HG02610 (cell line): ENCODE measurements at regions not wholly inside any gene's neighbourhood (a gene's known extent, or its start where the extent isn't known, plus 50 kb on each side); places are given as distances from the start of the nearest gene placed in this dataset.
"Not testable (repeated sequence)": the region's sequence is repeated elsewhere in the genome, so short reads cannot be mapped to it uniquely, and the experiment has no call there.

Experiments
- ATAC-seq: cut with Tn5 transposase; IDR thresholded peaks from one replicate; pipeline ENCODE4 v1.9.1; 2021; ENCODE audit warnings: mild to moderate bottlenecking, moderate library complexity; ENCODE audit not compliant: unreplicated experiment

DNA sequence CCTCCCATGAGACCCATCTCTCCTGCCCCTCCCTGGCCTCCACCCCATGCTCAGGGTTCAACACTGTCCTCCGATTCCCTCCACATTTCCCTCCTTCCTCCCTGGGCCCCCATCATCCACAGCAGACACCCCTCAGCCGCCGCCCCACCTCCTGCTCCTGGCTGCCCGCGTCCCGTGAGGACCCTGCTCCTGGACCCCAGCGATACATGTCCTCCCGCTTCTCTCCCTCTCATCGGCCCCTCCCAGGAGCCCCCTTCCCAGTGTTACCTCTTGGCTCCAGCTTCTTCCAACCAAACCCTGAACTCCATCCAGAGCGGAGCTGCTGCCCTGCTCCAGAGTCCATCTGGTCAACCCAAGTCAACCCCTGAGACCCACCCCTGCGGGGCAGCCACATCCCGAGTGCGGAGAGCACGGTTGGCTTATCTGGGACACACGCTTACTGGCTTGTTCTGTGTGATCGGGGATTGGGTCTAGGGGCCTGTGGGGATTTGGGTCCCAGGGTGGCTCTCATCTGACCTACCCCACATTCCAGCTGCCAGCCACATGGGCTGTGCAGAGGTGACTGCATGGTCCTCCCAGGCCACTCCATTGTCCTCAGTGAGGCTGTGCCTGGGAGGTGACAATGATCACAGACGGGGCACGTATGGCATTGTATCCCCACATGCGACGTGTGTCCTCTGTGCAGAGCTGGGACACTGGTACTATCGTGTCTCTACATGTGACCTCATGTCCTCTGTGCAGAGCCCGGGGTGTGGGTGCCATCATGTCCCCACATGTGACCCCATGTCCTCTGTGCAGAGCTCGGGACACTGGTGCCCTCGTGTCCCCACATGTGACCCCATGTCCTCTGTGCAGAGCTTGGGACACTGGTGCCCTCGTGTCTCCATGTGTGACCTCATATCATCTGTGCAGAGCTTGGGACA lies 333.6 kb downstream of the ADGRD1 start:
- ATAC-seq, result no peak

- ATAC-seq, result no peak
These were observed 334.4 kb downstream of the ADGRD1 start for GRCh38 chr12:131287938-131288764.

- not testable (repeated sequence) for ATAC-seq
These were observed 335.3 kb downstream of the ADGRD1 start for GRCh38 chr12:131288765-131289695.

- not testable (repeated sequence) for ATAC-seq
These were observed 336.1 kb downstream of the ADGRD1 start for GRCh38 chr12:131289807-131290206.

GRCh38 chr12:131290255-131290959 lies 336.7 kb downstream of the ADGRD1 start:
- no peak for ATAC-seq

DNA sequence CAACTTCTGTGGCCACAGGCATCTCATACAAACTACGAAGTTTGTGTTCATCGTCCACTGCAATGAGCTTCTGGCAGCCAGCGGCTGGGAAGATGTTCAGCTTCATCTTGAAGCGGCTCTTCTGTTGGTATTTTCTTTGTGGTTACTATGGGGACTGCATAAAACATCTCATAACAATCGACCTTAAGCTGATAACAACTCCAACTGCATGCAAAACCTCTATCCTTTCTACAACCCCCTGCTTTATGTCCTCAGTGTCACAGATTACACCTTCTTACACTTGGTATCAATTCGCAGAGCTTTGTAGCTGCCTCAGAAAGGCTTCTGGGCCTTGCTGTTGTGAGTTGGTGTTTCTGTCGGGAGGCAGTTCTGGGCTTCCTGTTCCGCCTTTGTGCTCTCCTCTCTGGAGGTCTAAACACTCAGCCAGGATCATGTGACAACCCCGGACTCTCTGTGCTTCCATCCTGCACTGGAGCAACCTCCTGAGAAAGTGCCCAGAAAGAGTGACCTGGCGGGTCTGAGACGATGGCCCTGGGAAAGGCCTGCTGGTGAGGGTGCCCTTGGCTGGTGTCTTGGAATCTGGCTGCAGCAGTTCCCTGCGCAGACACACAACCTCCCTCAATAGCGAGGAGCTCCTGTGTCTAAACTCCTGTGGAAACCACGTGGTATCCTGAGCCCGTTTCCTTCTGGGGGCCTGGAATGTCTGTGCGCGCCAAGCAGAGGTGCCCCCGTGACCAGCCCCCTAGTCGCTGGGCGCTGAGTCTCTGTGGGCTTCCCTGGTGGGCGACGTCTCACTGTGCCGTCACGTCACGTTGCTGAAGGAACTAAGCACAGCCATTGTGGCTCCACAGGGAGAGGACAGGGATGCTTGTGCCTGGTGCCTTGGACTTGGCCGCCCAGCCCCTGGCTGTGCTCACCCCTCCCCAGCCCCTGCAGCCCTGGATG lies 339.6 kb downstream of the ADGRD1 start:
- ATAC-seq, result not testable (repeated sequence)

DNA sequence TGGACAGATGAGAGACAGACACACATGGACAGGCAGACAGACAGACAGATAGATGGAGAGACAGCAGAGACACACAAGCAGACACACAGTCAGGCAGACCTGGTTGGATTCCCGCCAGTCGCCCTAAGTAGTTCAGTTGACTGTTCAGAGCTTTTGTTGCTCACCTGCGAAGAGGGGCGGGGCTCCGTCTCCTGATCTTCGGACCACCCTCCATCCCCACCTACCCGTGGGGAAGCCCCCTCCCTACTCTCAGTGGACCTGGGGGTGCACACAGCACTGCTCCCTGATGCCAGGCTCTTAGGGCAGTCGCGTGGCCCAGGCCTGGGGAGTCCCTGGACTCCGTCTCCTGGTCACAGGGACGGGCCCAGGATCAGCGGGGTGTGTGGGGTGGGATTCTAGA lies 341.0 kb downstream of the ADGRD1 start:
- ATAC-seq, result not testable (repeated sequence)

- not testable (repeated sequence) for ATAC-seq
These were observed 341.4 kb downstream of the ADGRD1 start for GRCh38 chr12:131295117-131295516.

- ATAC-seq, result not testable (repeated sequence)
These were observed 341.9 kb downstream of the ADGRD1 start for GRCh38 chr12:131295559-131295958.

DNA sequence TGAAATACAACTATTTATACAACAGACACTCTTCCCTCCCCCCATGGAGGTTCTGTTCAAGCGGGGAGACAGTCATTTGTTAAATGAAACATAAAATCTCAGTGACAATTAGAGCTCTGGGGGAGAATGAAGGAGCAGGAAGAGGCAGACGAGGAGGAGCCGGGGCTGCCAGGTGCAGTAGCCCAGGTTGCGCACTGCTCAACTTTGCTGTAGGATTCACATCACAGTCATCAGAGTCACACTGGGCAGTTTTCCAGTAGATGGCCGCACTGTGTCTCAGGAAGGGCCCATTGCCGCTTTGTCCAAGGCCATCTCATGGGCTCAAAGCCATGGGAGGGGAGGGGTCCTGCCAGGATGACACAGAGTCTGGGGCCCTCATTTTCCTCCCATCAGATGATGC lies 342.4 kb downstream of the ADGRD1 start:
- not testable (repeated sequence) for ATAC-seq

DNA sequence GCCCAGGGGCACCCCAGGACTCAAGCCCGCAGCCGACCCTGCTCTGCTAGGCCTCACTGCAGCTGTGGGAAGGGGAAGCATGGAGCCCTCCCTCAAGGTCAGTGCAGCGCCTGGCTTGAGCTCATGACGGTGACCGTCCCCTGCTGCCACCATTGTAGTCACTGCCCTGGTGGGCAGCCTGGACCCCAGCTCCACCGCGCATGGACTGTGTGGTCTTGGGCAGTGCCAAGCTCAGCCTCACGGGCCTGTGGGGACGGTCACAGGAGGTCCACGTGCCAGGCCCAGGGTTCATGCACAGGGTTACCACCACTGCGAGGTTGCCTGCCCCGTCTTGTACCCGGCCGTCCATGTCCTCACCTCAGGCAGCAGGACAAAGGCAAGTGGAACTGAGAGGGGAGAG lies 342.9 kb downstream of the ADGRD1 start:
- not testable (repeated sequence) for ATAC-seq

DNA sequence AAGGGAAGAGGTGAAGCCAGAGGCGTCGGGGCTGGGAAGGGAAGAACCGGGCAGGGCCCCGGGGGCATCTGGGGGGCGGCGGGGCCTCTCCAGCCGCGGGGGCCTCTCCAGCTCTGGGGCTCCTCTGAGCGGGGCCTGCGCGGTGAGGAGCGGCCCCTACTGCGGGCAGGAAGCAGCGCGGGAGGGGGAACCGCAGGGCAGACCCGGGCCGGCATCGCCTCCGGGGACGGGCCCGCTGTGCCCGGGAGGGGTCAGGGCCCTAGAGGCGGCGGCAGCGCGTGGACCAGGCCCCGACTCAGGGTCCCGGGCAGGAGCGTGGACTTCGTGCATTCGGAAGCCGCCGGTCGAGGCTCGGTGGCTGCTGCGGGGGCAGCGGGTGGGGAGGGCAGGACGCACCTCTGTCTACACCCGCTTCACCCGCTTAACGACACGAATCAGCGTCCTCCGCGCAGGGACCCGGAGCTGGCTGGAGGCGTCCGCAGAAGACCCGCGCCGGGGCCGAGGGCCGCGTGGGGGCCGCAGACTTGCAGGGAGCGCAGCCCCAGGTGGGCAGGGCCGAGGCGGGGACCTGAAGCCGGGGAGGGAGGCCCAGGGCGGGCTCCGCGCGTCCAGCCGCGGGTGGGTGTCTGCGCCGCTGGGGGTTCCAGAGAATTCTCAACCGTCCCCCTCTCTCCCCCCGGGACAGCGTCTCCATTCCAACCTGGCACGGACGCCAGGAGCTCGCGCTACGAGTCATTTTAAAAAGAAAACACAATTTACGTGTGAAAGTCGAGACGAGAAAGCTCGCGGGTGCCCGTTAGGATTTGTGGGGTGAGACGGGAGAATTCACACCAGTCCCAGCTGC lies 345.0 kb downstream of the ADGRD1 start:
- not testable (repeated sequence) for ATAC-seq

DNA sequence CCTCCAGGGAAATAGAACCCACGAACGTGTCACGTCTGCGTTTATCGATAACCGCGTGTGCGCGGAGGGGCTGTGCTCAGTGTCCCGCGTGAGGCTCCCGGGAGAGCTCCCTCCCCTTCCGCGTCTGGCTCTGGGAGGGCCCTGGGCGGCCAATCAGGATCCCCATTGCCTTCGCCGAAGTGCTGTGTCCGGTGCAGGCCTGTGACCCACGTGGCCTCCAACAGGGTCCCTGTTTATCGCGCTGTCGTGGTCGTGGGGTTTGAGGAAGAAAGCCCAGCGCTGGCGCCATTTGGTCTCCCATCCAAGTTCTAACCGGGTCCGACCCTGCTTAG lies 345.6 kb downstream of the ADGRD1 start:
- ATAC-seq, result not testable (repeated sequence)

- ATAC-seq, result not testable (repeated sequence)
These were observed 349.9 kb downstream of the ADGRD1 start for GRCh38 chr12:131303576-131303975.

- ATAC-seq, result not testable (repeated sequence)
These were observed 350.9 kb downstream of the ADGRD1 start for GRCh38 chr12:131304642-131305041.

- no peak for ATAC-seq
These were observed 356.0 kb downstream of the ADGRD1 start for GRCh38 chr12:131309700-131310099.

GRCh38 chr12:131310227-131310969 lies 356.7 kb downstream of the ADGRD1 start:
- ATAC-seq, result not testable (repeated sequence)
